ENCODE measurements at regions not wholly inside any gene's neighbourhood (a gene's known extent, or its start where the extent isn't known, plus 50 kb on each side); places are given as distances from the start of the nearest gene placed in this dataset.

DNA sequence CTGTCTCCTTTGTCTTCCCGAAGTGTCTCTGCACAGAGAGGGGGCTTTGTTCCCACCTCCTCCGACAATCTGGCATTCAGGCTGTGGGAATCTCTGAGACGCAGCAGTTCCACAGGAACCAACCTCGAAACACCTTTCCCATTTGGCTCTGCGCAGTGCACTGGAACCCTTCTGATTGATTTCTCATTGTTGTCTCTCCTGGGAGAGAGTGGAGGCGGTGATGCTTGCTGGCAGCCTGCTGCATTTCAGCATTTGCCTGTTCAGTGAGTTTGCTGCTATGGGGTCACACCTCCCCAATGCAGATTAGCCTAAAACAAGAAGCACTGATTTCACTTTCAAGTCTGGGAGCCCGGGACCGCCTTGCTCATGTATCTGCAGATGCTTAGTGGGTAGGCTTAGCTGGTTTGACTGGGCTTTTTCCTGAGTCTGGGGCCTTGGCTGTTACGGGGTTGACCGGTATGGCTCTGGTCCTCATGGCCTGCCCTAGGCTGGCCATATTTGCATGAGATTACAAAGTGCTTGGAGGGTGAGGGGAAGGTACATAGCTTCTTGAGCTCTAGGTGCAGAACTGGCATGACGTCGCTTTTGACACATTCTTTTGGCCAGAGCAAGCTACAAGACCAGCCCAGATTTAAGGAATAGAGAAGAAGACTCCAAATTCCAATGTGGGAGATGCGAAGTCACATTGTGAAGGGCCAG is 695.3 kb downstream of the PTPRU start:
- 69% methylated on average over 9 of the region's 13 CpGs for WGBS
- H3K4me1 ChIP-seq: no peaks in the 10 kb centered on the region
- TF ChIP-seq, protein P1, sequence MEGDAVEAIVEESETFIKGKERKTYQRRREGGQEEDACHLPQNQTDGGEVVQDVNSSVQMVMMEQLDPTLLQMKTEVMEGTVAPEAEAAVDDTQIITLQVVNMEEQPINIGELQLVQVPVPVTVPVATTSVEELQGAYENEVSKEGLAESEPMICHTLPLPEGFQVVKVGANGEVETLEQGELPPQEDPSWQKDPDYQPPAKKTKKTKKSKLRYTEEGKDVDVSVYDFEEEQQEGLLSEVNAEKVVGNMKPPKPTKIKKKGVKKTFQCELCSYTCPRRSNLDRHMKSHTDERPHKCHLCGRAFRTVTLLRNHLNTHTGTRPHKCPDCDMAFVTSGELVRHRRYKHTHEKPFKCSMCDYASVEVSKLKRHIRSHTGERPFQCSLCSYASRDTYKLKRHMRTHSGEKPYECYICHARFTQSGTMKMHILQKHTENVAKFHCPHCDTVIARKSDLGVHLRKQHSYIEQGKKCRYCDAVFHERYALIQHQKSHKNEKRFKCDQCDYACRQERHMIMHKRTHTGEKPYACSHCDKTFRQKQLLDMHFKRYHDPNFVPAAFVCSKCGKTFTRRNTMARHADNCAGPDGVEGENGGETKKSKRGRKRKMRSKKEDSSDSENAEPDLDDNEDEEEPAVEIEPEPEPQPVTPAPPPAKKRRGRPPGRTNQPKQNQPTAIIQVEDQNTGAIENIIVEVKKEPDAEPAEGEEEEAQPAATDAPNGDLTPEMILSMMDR (IDR thresholded peaks at IDR 0.05): no peak
- TF ChIP-seq POLR2AphosphoS5 (IDR thresholded peaks at IDR 0.05) (no peak), POLR2A (IDR thresholded peaks at IDR 0.05; ENCODE audit: low read depth) (no peak), EP300 (IDR thresholded peaks at IDR 0.05) (no peak)
- no peaks in the 10 kb centered on the region for H3K36me3 ChIP-seq
- no peak overlapping the region for H3K4me3 ChIP-seq
- peaks cover 0 to 62% (median 0%) of the 10 kb centered on the region in 4 donors for H3K27me3 ChIP-seq
- H3K9me3 ChIP-seq: no peaks in the 10 kb centered on the region
- intact Hi-C loops (cut with DNase I): no loop called here
- no peak for DNase-seq (ENCODE audit: extremely low spot score)
- no peak overlapping the region for H3K27ac ChIP-seq (replicated peaks in 1 of 4)

DNA sequence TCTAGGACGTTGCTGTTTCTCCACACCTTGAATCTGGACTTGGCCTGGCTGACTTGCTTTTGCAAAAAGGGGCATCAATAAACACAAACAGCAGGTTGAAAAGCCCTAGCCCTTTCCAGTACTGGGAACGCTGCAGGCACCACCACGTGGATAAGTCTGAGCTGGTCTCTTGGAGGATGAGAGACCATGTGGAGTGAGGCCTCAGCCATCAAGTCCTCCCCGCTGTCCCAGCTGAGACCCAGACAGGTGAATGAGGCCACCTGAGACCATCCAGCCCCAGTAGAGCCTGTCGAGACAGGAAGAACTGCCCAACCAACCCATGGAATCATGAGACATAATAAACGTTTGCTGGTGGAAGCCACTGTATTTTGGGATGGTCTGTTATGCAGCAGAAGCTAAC is 688.7 kb downstream of the PTPRU start:
- 74% methylated on average over 6 of the region's 6 CpGs for WGBS
- intact Hi-C loops (cut with DNase I): no loop called here
- no peak for TF ChIP-seq POLR2AphosphoS5 (IDR thresholded peaks at IDR 0.05)
- TF ChIP-seq, protein P1 (IDR thresholded peaks at IDR 0.05): no peak
- TF ChIP-seq POLR2A (IDR thresholded peaks at IDR 0.05; ENCODE audit: low read depth): no peak
- TF ChIP-seq EP300 (IDR thresholded peaks at IDR 0.05): no peak
- no peak overlapping the region for H3K27ac ChIP-seq (replicated peaks in 1 of 4)
- H3K9me3 ChIP-seq: no peaks in the 10 kb centered on the region
- no peak overlapping the region for H3K4me3 ChIP-seq
- H3K4me1 ChIP-seq: no peaks in the 10 kb centered on the region
- H3K36me3 ChIP-seq: no peaks in the 10 kb centered on the region
- peaks cover 0 to 58% (median 0%) of the 10 kb centered on the region in 4 donors for H3K27me3 ChIP-seq
- no peak for DNase-seq (ENCODE audit: extremely low spot score)

DNA sequence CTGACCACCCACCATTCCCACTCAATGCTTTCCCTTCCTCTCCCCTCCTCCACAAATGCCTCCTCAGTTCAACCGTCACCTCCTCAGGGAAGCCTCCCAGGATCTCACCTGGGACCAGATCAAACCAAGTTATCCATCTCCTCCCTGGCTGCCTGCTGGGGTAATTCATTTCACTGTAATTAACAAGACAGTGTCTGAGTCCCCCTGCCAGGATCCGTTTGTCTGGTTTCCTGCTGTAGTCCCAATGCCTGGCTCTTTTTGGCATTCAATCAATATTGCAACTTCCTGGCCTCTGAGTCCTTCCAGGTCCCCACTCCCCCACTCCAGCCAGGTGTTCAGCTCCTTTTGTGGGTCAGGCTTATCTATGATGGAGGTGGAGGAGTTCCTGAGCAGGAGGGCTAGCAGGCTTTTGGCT is 687.7 kb downstream of the PTPRU start:
- DNase-seq (ENCODE audit: extremely low spot score): no peak
- TF ChIP-seq EP300 (IDR thresholded peaks at IDR 0.05) (no peak), POLR2AphosphoS5 (IDR thresholded peaks at IDR 0.05) (no peak), POLR2A (IDR thresholded peaks at IDR 0.05; ENCODE audit: low read depth) (no peak)
- TF ChIP-seq, protein P1 (IDR thresholded peaks at IDR 0.05): no peak
- 5% methylated on average over 2 of the region's 2 CpGs for WGBS
- H3K4me3 ChIP-seq: no peak overlapping the region
- H3K27ac ChIP-seq (replicated peaks in 1 of 4): no peak overlapping the region
- H3K36me3 ChIP-seq: no peaks in the 10 kb centered on the region
- H3K4me1 ChIP-seq: no peaks in the 10 kb centered on the region
- H3K27me3 ChIP-seq: peaks cover 0 to 49% (median 0%) of the 10 kb centered on the region in 4 donors
- intact Hi-C loops (cut with DNase I): no loop called here
- H3K9me3 ChIP-seq: no peaks in the 10 kb centered on the region

DNA sequence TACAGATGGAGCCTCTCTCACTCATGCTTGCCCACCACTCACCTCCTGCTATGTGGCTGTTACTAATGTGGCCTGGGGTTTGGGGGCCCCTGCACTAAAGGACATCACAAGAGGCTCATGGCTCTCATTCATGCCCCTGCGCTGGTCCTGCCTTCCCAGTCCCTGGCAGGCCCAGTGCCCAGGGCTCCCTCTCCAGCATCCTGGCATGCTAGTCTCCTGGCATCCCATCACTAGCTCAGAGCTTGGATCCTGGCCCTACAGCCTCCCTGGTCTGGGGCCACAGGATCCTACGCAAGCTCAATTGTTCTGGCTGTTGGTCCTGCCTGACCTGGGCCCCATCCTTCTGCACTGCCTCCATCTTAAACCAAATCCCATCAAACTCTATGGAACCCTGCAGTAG is 685.4 kb downstream of the PTPRU start:
- DNase-seq (ENCODE audit: extremely low spot score): no peak

More for the DNA sequence above, 685.4 kb downstream of the PTPRU start:
- Histone ChIP-seq H3K27ac (replicated peaks in 1 of 4) (no peak overlapping the region), H3K9me3 (no peaks in the 10 kb centered on the region), H3K4me3 (no peak overlapping the region), H3K36me3 (no peaks in the 10 kb centered on the region), H3K4me1 (no peaks in the 10 kb centered on the region), H3K27me3 (peaks cover 0 to 38% (median 0%) of the 10 kb centered on the region in 4 donors)
- intact Hi-C loops (cut with DNase I): no loop called here
- TF ChIP-seq, protein P1 (IDR thresholded peaks at IDR 0.05): no peak
- no peak for TF ChIP-seq POLR2AphosphoS5 (IDR thresholded peaks at IDR 0.05)
- 100% methylated on average over 1 of the region's 2 CpGs for WGBS

Data from esophagus muscularis mucosa (tissue), 4 donors.